ENCODE measurements at regions not wholly inside any gene's neighbourhood (a gene's known extent, or its start where the extent isn't known, plus 50 kb on each side); places are given as distances from the start of the nearest gene placed in this dataset.

GRCh38 chr1:209218113-209218512 lies 365.4 kb upstream of the CAMK1G start:
- no peaks in the 10 kb centered on the region for H3K9me3 ChIP-seq (ENCODE audit: insufficient read depth, low read depth, low read length)
- H3K79me2 ChIP-seq (ENCODE audit: insufficient read depth, low read length): no peaks in the 10 kb centered on the region
- TF ChIP-seq EZH2phosphoT487 (IDR thresholded peaks at IDR 0.05; ENCODE audit: borderline replicate concordance) (no peak), CTCF (conservative IDR thresholded peaks at IDR 0.05; ENCODE audit: low read length) (no peak)
- H3K4me1 ChIP-seq (ENCODE audit: insufficient read depth, low read length, poor library complexity, severe bottlenecking): no peaks in the 10 kb centered on the region
- no peaks in the 10 kb centered on the region for H3F3A ChIP-seq (ENCODE audit: low read depth)
- no peak overlapping the region for H3K9ac ChIP-seq (ENCODE audit: low read depth, low read length, poor library complexity, severe bottlenecking)
- no peak overlapping the region for H3K4me2 ChIP-seq (ENCODE audit: low read depth, low read length, poor library complexity, severe bottlenecking)
- no peaks in the 10 kb centered on the region for H3K27me3 ChIP-seq (ENCODE audit: insufficient read depth, low read length, poor library complexity, severe bottlenecking)
- no peak overlapping the region for H2AFZ ChIP-seq (ENCODE audit: low read length)
- no peaks in the 10 kb centered on the region for H4K20me1 ChIP-seq (ENCODE audit: insufficient read depth, low read length, poor library complexity, severe bottlenecking)
- no peak overlapping the region for H3K4me3 ChIP-seq (ENCODE audit: low read length, poor library complexity, severe bottlenecking)
- H3K36me3 ChIP-seq (ENCODE audit: insufficient read depth, low read length): no peaks in the 10 kb centered on the region
- H3K9me2 ChIP-seq (replicated peaks; ENCODE audit: low read depth, low read length): no peaks in the 10 kb centered on the region

- Histone ChIP-seq H3F3A (ENCODE audit: low read depth) (no peaks in the 10 kb centered on the region), H3K9ac (ENCODE audit: low read depth, low read length, poor library complexity, severe bottlenecking) (no peak overlapping the region), H2AFZ (ENCODE audit: low read length) (no peak overlapping the region), H3K4me2 (ENCODE audit: low read depth, low read length, poor library complexity, severe bottlenecking) (no peak overlapping the region), H3K27me3 (ENCODE audit: insufficient read depth, low read length, poor library complexity, severe bottlenecking) (no peaks in the 10 kb centered on the region), H3K4me3 (ENCODE audit: low read length, poor library complexity, severe bottlenecking) (no peak overlapping the region), H3K36me3 (ENCODE audit: insufficient read depth, low read length) (no peaks in the 10 kb centered on the region), H3K4me1 (ENCODE audit: insufficient read depth, low read length, poor library complexity, severe bottlenecking) (no peaks in the 10 kb centered on the region), H3K79me2 (ENCODE audit: insufficient read depth, low read length) (no peaks in the 10 kb centered on the region), H4K20me1 (ENCODE audit: insufficient read depth, low read length, poor library complexity, severe bottlenecking) (no peaks in the 10 kb centered on the region), H3K9me2 (replicated peaks; ENCODE audit: low read depth, low read length) (no peaks in the 10 kb centered on the region), H3K9me3 (ENCODE audit: insufficient read depth, low read depth, low read length) (no peaks in the 10 kb centered on the region)
- TF ChIP-seq CTCF (conservative IDR thresholded peaks at IDR 0.05; ENCODE audit: low read length) (no peak), EZH2phosphoT487 (IDR thresholded peaks at IDR 0.05; ENCODE audit: borderline replicate concordance) (no peak)
Observed at GRCh38 chr1:209218981-209219380, 364.5 kb upstream of the CAMK1G start.

GRCh38 chr1:209219791-209220524 lies 363.6 kb upstream of the CAMK1G start:
- no peaks in the 10 kb centered on the region for H3K79me2 ChIP-seq (ENCODE audit: insufficient read depth, low read length)
- H3K9me2 ChIP-seq (replicated peaks; ENCODE audit: low read depth, low read length): no peaks in the 10 kb centered on the region
- H3K4me3 ChIP-seq (ENCODE audit: low read length, poor library complexity, severe bottlenecking): no peak overlapping the region
- H4K20me1 ChIP-seq (ENCODE audit: insufficient read depth, low read length, poor library complexity, severe bottlenecking): no peaks in the 10 kb centered on the region
- TF ChIP-seq EZH2phosphoT487 (IDR thresholded peaks at IDR 0.05; ENCODE audit: borderline replicate concordance): no peak
- no peak for TF ChIP-seq CTCF (conservative IDR thresholded peaks at IDR 0.05; ENCODE audit: low read length)
- H2AFZ ChIP-seq (ENCODE audit: low read length): no peak overlapping the region
- no peaks in the 10 kb centered on the region for H3K9me3 ChIP-seq (ENCODE audit: insufficient read depth, low read depth, low read length)
- H3K9ac ChIP-seq (ENCODE audit: low read depth, low read length, poor library complexity, severe bottlenecking): no peak overlapping the region
- H3K4me1 ChIP-seq (ENCODE audit: insufficient read depth, low read length, poor library complexity, severe bottlenecking): no peaks in the 10 kb centered on the region
- no peaks in the 10 kb centered on the region for H3K27me3 ChIP-seq (ENCODE audit: insufficient read depth, low read length, poor library complexity, severe bottlenecking)
- no peaks in the 10 kb centered on the region for H3F3A ChIP-seq (ENCODE audit: low read depth)
- no peaks in the 10 kb centered on the region for H3K36me3 ChIP-seq (ENCODE audit: insufficient read depth, low read length)
- no peak overlapping the region for H3K4me2 ChIP-seq (ENCODE audit: low read depth, low read length, poor library complexity, severe bottlenecking)

Measured in Loucy (cell line).